H9 (cell line): ENCODE measurements at regions not wholly inside any gene's neighbourhood (a gene's known extent, or its start where the extent isn't known, plus 50 kb on each side); places are given as distances from the start of the nearest gene placed in this dataset.

Source experiments
- DNase-seq: peaks from one replicate; pipeline ENCODE4 v3.0.0-alpha.2; 2017
- H2AFZ ChIP-seq: one replicate; pipeline ENCODE4 v1.6.1; 2013; ENCODE audit warnings: mild to moderate bottlenecking, low read length, control low read depth, moderate library complexity
- H2AK5ac ChIP-seq: 2 replicates; pipeline ENCODE4 v1.6.1; 2013; ENCODE audit warnings: low read length, control low read depth, mixed read lengths; ENCODE audit not compliant: insufficient read length
- H2BK120ac ChIP-seq: one replicate; pipeline ENCODE4 v1.6.1; 2013; ENCODE audit warnings: low read depth, mild to moderate bottlenecking, low read length, control low read depth, inconsistent platforms; ENCODE audit not compliant: poor library complexity, severe bottlenecking
- H2BK12ac ChIP-seq: 2 replicates; pipeline ENCODE4 v1.6.1; 2013; ENCODE audit warnings: low read length, control low read depth, mixed read lengths, low read depth; ENCODE audit not compliant: insufficient read length
- H2BK15ac ChIP-seq: 2 replicates; pipeline ENCODE4 v1.6.1; 2013; ENCODE audit warnings: low read depth, low read length, control low read depth
- H2BK20ac ChIP-seq: one replicate; pipeline ENCODE4 v1.6.1; 2013; ENCODE audit warnings: low read depth, mild to moderate bottlenecking, low read length, control low read depth, inconsistent platforms; ENCODE audit not compliant: poor library complexity, severe bottlenecking
- H2BK5ac ChIP-seq: 2 replicates; pipeline ENCODE4 v1.6.1; 2013; ENCODE audit warnings: low read length, control low read depth, mixed read lengths; ENCODE audit not compliant: insufficient read length
- H3K14ac ChIP-seq: 2 replicates; pipeline ENCODE4 v1.6.1; 2013; ENCODE audit warnings: low read length, control low read depth; ENCODE audit not compliant: insufficient read depth
- H3K18ac ChIP-seq: 2 replicates; pipeline ENCODE4 v1.6.1; 2013; ENCODE audit warnings: low read depth, mild to moderate bottlenecking, mixed read lengths, low read length, control low read depth; ENCODE audit not compliant: insufficient read length
- H3K23ac ChIP-seq: 2 replicates; pipeline ENCODE4 v1.6.1; 2013; ENCODE audit warnings: low read length, control low read depth, mixed read lengths, low read depth; ENCODE audit not compliant: insufficient read length
- H3K23me2 ChIP-seq: 2 replicates; pipeline ENCODE4 v1.6.1; 2013; ENCODE audit warnings: low read depth, mild to moderate bottlenecking, mixed read lengths, low read length, control low read depth; ENCODE audit not compliant: insufficient read length, poor library complexity, severe bottlenecking
- H3K27ac ChIP-seq: 2 replicates; pipeline ENCODE4 v1.5.1; 2013; ENCODE audit warnings: low read length, control low read depth, mixed read lengths, low read depth; ENCODE audit not compliant: insufficient read length
- H3K27me3 ChIP-seq: 2 replicates; pipeline ENCODE4 v1.6.1; 2013; ENCODE audit warnings: low read length, control low read depth, inconsistent platforms; ENCODE audit not compliant: insufficient read depth
- H3K4ac ChIP-seq: 2 replicates; pipeline ENCODE4 v1.6.1; 2013; ENCODE audit warnings: low read depth, mild to moderate bottlenecking, control low read depth, inconsistent platforms, low read length, moderate library complexity
- H3K4me1 ChIP-seq: 2 replicates; pipeline ENCODE4 v1.6.1; 2013; ENCODE audit warnings: low read length, control low read depth, inconsistent platforms; ENCODE audit not compliant: insufficient read depth
- H3K4me2 ChIP-seq: 2 replicates; pipeline ENCODE4 v1.6.1; 2013; ENCODE audit warnings: low read length, control low read depth, mixed read lengths; ENCODE audit not compliant: insufficient read length, insufficient read depth
- H3K56ac ChIP-seq: 2 replicates; pipeline ENCODE4 v1.6.1; 2013; ENCODE audit warnings: low read depth, mild to moderate bottlenecking, mixed read lengths, low read length, control low read depth; ENCODE audit not compliant: insufficient read length
- H3K79me1 ChIP-seq: 2 replicates; pipeline ENCODE4 v1.6.1; 2013; ENCODE audit warnings: low read depth, mild to moderate bottlenecking, moderate library complexity, low read length, control low read depth, inconsistent platforms; ENCODE audit not compliant: insufficient read depth, poor library complexity, severe bottlenecking
- H3K79me2 ChIP-seq: 2 replicates; pipeline ENCODE4 v1.6.1; 2013; ENCODE audit warnings: low read length, control low read depth, inconsistent platforms; ENCODE audit not compliant: insufficient read depth
- H3K9ac ChIP-seq: 2 replicates; pipeline ENCODE4 v1.6.1; 2013; ENCODE audit warnings: low read length, control low read depth, mixed read lengths; ENCODE audit not compliant: insufficient read length; ENCODE audit errors: extremely low read depth
- H3K9me3 ChIP-seq: one replicate; pipeline ENCODE4 v1.6.1; 2013; ENCODE audit warnings: low read depth, low read length, inconsistent platforms; ENCODE audit not compliant: control insufficient read depth
- H3T11ph ChIP-seq: one replicate; pipeline ENCODE4 v1.6.1; 2013; ENCODE audit warnings: mild to moderate bottlenecking, low read length, control low read depth, inconsistent platforms
- H4K20me1 ChIP-seq: one replicate; pipeline ENCODE4 v1.6.1; 2013; ENCODE audit not compliant: control insufficient read depth, insufficient read length, insufficient read depth
- H4K5ac ChIP-seq: 2 replicates; pipeline ENCODE4 v1.6.1; 2013; ENCODE audit warnings: low read depth, mild to moderate bottlenecking, mixed read lengths, low read length, control low read depth; ENCODE audit not compliant: insufficient read length
- H4K8ac ChIP-seq: replicated peaks from 2 replicates; pipeline ENCODE4 v1.6.1; 2013; ENCODE audit warnings: low read length, control low read depth, mixed read lengths, low read depth; ENCODE audit not compliant: insufficient read length
- H4K91ac ChIP-seq: 2 replicates; pipeline ENCODE4 v1.6.1; 2013; ENCODE audit warnings: low read depth, mild to moderate bottlenecking, moderate library complexity, mixed read lengths, low read length, control low read depth; ENCODE audit not compliant: insufficient read length
- H3K27ac Mint-ChIP-seq, 3 experiments: 2 replicates in 2 of 3; 3 replicates in 1 of 3; pipeline ENCODE4 v1.8.0; 2020 to 2021; ENCODE audit warnings: mixed read lengths in 3 of 3, mild to moderate bottlenecking in 1 of 3, moderate library complexity in 1 of 3
- H3K27me3 Mint-ChIP-seq: 2 replicates; pipeline ENCODE4 v1.8.0; 2021; ENCODE audit warnings: low read depth, mild to moderate bottlenecking, moderate library complexity, mixed read lengths
- H3K36me3 Mint-ChIP-seq, 3 experiments: 2 replicates in 2 of 3; 3 replicates in 1 of 3; pipeline ENCODE4 v1.8.0; 2020 to 2021; ENCODE audit warnings: low read depth in 3 of 3, mixed read lengths in 3 of 3; ENCODE audit not compliant: insufficient read depth in 1 of 3
- H3K4me1 Mint-ChIP-seq, 2 experiments: 2 replicates each; pipeline ENCODE4 v1.8.0; 2020; ENCODE audit warnings: mixed read lengths in 2 of 2
- H3K4me3 Mint-ChIP-seq, 2 experiments: 2 replicates in 1 of 2; 3 replicates in 1 of 2; pipeline ENCODE4 v1.8.0; 2020 to 2021; ENCODE audit warnings: mild to moderate bottlenecking in 2 of 2, mixed read lengths in 2 of 2, moderate library complexity in 1 of 2
- H3K9me3 Mint-ChIP-seq, 2 experiments: 2 replicates in 1 of 2; 3 replicates in 1 of 2; pipeline ENCODE4 v1.8.0; 2020; ENCODE audit warnings: mild to moderate bottlenecking in 2 of 2, mixed read lengths in 2 of 2, moderate library complexity in 1 of 2
- CTCF ChIP-seq: fragments of 200-600 bp; sonication (generic); conservative IDR thresholded peaks from 3 replicates; pipeline ENCODE4 v1.8.0; 2021; ENCODE audit warnings: antibody characterized with exemption, mild to moderate bottlenecking
- WGBS: extraction: QIAGEN DNeasy Blood & Tissue Kit; methylation state at CpG from one replicate; pipeline ENCODE4 v1.1.7; 2013; ENCODE audit warnings: missing lambda C conversion rate, low lambda C conversion rate, mixed read lengths; ENCODE audit not compliant: insufficient read length; ENCODE audit errors: extremely low coverage; 5-methylcytosine and 5-hydroxymethylcytosine counted together

- H4K91ac ChIP-seq: no peak overlapping the region
- no peaks in the 10 kb centered on the region for H3K23me2 ChIP-seq
- no peak overlapping the region for H2AFZ ChIP-seq
- no peak overlapping the region for H3K14ac ChIP-seq
- no peak overlapping the region for H3K9ac ChIP-seq
- H2BK15ac ChIP-seq: no peak overlapping the region
- Mint-ChIP-seq H3K4me3 (peak overlapping the region in 1 of 2 experiments; percentile 13; a peak in 1 of 5 replicates), H3K27me3 (no peaks in the 10 kb centered on the region), H3K9me3 (no peaks in the 10 kb centered on the region; a peak in 2 of 5 replicates), H3K4me1 (peaks cover 19 to 21% of the 10 kb centered on the region in 2 experiments), H3K36me3 (peaks cover 0 to 5% (median 4%) of the 10 kb centered on the region in 3 experiments; a peak in 2 of 7 replicates), H3K27ac (peak overlapping the region; percentile 44 to 79 (median 65))
- no peak overlapping the region for H2BK12ac ChIP-seq
- H4K8ac ChIP-seq: no peak overlapping the region
- H4K20me1 ChIP-seq: no peaks in the 10 kb centered on the region
- H3T11ph ChIP-seq: no peak overlapping the region
- TF ChIP-seq CTCF: no peak
- no peak overlapping the region for H3K23ac ChIP-seq
- no peak overlapping the region for H3K27ac ChIP-seq
- no peak for DNase-seq
- H3K9me3 ChIP-seq: no peaks in the 10 kb centered on the region
- H3K27me3 ChIP-seq: no peaks in the 10 kb centered on the region
- no peak overlapping the region for H2BK20ac ChIP-seq
- H3K79me2 ChIP-seq: no peaks in the 10 kb centered on the region
- H2AK5ac ChIP-seq: no peak overlapping the region
- no CpG with 5 or more reads among the region's 17 CpGs for WGBS
- H3K4ac ChIP-seq: no peak overlapping the region
- no peak overlapping the region for H3K18ac ChIP-seq
- no peak overlapping the region for H4K5ac ChIP-seq
- H2BK120ac ChIP-seq: no peak overlapping the region
- H3K56ac ChIP-seq: no peak overlapping the region
- no peaks in the 10 kb centered on the region for H3K79me1 ChIP-seq
- no peak overlapping the region for H2BK5ac ChIP-seq
- no peaks in the 10 kb centered on the region for H3K4me1 ChIP-seq
- H3K4me2 ChIP-seq: no peak overlapping the region
Observed at GRCh38 chr3:76242886-76243753, 457.8 kb upstream of the ZNF717 start.
